MG63 (cell line): ENCODE measurements at regions not wholly inside any gene's neighbourhood (a gene's known extent, or its start where the extent isn't known, plus 50 kb on each side); places are given as distances from the start of the nearest gene placed in this dataset.

Source experiments
- DNase-seq: peaks from one replicate; pipeline ENCODE4 v3.0.0-alpha.2; 2020
- H3K27me3 ChIP-seq: fragments of 250-450 bp; sonication (Bioruptor Pico); 2 replicates; pipeline ENCODE4 v1.5.1; 2020; ENCODE audit warnings: mild to moderate bottlenecking, moderate library complexity
- H3K36me3 ChIP-seq: fragments of 250-450 bp; sonication (Bioruptor Pico); 2 replicates; pipeline ENCODE4 v1.5.1; 2020; ENCODE audit warnings: mild to moderate bottlenecking, moderate library complexity
- H3K4me3 ChIP-seq: fragments of 250-450 bp; sonication (Bioruptor Pico); 2 replicates; pipeline ENCODE4 v1.5.1; 2020; ENCODE audit warnings: mild to moderate bottlenecking, moderate library complexity
- H3K9me3 ChIP-seq: fragments of 250-450 bp; sonication (Bioruptor Pico); 2 replicates; pipeline ENCODE4 v1.5.1; 2020; ENCODE audit warnings: mild to moderate bottlenecking, moderate library complexity

GRCh38 chr6:145534989-145535388 lies 200.3 kb downstream of the EPM2A start:
- no peak for DNase-seq
- H3K27me3 ChIP-seq = no peaks in the 10 kb centered on the region
- no peaks in the 10 kb centered on the region for H3K36me3 ChIP-seq
- H3K9me3 ChIP-seq = no peaks in the 10 kb centered on the region
- no peak overlapping the region for H3K4me3 ChIP-seq

- Histone ChIP-seq H3K27me3 (no peaks in the 10 kb centered on the region), H3K36me3 (no peaks in the 10 kb centered on the region), H3K4me3 (no peak overlapping the region), H3K9me3 (no peaks in the 10 kb centered on the region)
- no peak for DNase-seq
Observed at GRCh38 chr6:145538989-145539388, 196.3 kb downstream of the EPM2A start.

DNA sequence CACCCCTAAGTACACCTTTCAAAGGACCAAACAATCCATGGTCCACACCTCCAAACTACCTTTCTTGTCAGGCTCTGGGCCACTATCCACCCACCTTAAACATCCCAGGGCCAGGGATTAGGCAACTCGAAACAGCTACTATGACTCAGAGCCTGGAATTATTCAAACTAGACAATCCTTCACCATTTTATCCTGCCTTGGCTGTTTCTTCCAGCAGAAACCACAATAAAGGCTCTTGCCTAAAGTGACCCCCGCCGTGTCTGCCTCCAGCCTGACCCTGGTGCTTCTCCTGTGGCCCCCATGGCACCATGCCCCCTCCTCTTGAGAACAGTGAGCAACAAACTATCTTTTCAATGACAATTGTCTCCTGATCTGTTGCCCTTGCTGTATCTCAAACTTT lies 195.5 kb downstream of the EPM2A start:
- Histone ChIP-seq H3K4me3 (no peak overlapping the region), H3K27me3 (no peaks in the 10 kb centered on the region), H3K36me3 (no peaks in the 10 kb centered on the region), H3K9me3 (no peaks in the 10 kb centered on the region)
- DNase-seq = peak; percentile 32

DNA sequence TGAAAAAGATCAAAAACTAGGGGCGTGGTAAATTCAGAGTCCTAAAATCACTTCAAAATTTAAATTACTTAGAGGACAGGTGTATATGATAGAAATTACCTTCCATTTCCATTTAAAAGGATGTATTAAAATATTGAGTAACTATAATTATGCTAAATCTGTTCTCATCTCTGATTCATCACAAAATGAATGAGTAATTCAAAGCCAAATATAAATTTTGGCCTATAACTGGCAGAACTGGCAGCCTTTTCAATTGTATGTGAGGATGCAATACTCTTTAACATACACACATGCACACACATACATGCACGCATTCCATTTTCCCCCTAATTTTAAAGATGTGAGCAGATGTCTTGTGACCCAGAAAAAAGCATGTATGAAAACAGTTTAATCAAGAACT lies 194.6 kb downstream of the EPM2A start:
- Histone ChIP-seq H3K9me3 (no peaks in the 10 kb centered on the region), H3K4me3 (no peak overlapping the region), H3K27me3 (no peaks in the 10 kb centered on the region), H3K36me3 (no peaks in the 10 kb centered on the region)
- DNase-seq = no peak

DNA sequence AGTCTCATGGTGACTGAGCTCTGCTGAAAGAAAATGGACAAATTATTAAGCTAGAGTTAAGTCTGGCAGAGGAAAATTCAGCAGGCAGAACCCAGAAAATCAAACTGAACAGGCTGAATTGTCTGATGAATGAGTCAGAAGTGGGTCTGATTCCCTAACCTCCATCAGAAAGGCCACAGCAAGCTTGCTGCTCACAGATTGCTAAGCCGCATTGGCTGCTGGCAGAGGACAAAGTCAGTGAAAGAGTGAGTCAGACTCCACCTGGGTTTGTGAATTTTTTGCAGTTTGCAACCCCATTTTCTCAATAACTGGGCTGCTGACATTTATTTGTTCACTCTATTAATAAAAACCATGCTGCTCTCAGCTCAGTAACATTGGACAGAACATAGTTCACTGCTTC lies 191.3 kb downstream of the EPM2A start:
- H3K4me3 ChIP-seq = no peak overlapping the region
- H3K36me3 ChIP-seq = no peaks in the 10 kb centered on the region
- DNase-seq = peak; percentile 80
- no peaks in the 10 kb centered on the region for H3K9me3 ChIP-seq
- no peaks in the 10 kb centered on the region for H3K27me3 ChIP-seq

DNA sequence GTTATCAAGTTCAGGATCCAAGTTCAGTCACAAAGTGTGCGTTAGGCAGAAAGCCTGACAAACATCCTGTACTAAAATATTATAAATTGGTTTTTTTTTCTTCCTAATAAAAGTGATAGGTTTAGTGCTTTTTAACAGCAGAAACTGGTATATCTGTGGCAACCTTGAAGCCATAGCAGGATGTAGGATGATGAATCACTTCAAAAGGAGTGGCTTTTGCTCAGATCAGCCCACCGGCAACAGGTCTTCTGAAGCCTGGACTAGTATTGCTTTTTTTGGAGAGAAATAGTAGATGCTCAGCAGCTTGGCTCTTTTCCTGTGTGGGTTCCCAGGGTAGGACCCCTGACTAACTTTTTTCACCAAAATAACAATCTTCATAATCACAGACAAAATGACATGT lies 190.8 kb downstream of the EPM2A start:
- no peak for DNase-seq
- H3K36me3 ChIP-seq = no peaks in the 10 kb centered on the region
- H3K4me3 ChIP-seq = no peak overlapping the region

DNA sequence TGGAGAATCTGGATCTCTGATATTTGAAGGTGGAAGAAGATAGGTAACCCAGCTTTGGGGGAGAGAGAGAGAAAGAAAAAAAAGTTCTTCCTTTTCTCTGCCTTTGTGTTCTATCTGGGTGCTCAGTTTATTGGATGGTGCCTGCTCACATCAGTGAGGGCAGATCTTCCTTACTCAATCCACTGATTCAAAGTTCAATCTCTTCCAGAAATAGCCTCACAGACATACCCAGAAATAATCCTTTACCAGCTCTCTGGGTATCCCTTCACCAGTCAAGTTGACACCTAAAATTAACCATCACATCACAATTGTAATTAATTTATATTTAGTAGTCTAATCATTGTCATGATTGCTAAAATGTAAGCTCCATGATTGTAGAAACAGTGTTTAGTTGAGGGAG lies 189.1 kb downstream of the EPM2A start:
- no peaks in the 10 kb centered on the region for H3K36me3 ChIP-seq
- no peak overlapping the region for H3K4me3 ChIP-seq
- no peaks in the 10 kb centered on the region for H3K9me3 ChIP-seq
- H3K27me3 ChIP-seq = no peaks in the 10 kb centered on the region
- no peak for DNase-seq

More for the DNA sequence above, 190.8 kb downstream of the EPM2A start:
- no peaks in the 10 kb centered on the region for H3K9me3 ChIP-seq
- H3K27me3 ChIP-seq = no peaks in the 10 kb centered on the region

GRCh38 chr6:145547594-145548335 lies 187.6 kb downstream of the EPM2A start:
- H3K9me3 ChIP-seq = no peaks in the 10 kb centered on the region
- H3K4me3 ChIP-seq = no peak overlapping the region
- H3K36me3 ChIP-seq = no peaks in the 10 kb centered on the region
- no peaks in the 10 kb centered on the region for H3K27me3 ChIP-seq
- DNase-seq = no peak

DNA sequence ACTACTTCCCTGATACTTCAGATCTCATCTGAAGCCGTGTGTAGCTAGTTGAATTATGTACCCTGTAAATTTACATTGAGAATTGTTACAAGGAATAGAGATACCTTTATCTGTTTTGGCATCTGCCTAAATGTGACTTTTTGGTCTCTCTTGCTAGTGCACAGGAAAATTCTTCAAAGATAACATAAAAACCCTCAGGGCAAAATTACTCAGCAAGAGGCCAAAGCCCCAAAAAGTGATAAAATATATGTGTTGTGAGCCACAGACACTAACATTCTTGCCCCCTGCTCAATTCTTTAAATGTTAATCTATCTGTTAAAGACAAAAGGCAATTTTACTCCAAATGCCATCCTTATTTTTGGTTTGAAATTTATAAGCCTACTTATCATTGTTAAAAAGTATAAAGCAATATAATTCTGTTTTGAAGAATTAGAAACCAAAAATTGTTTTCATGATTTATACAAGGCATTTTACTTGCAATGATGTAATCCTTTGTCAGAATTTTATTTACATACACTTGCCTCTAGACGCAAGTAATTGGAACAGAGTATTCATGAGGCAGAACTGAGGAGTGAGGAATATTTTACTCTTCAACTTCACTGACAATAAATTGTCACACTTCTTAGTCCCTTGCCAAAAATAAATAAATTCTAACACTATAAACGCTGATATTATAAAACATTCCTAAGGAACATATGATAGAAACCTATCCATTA lies 186.2 kb downstream of the EPM2A start:
- no peak for DNase-seq
- no peaks in the 10 kb centered on the region for H3K27me3 ChIP-seq
- H3K4me3 ChIP-seq = no peak overlapping the region
- no peaks in the 10 kb centered on the region for H3K9me3 ChIP-seq
- no peaks in the 10 kb centered on the region for H3K36me3 ChIP-seq

DNA sequence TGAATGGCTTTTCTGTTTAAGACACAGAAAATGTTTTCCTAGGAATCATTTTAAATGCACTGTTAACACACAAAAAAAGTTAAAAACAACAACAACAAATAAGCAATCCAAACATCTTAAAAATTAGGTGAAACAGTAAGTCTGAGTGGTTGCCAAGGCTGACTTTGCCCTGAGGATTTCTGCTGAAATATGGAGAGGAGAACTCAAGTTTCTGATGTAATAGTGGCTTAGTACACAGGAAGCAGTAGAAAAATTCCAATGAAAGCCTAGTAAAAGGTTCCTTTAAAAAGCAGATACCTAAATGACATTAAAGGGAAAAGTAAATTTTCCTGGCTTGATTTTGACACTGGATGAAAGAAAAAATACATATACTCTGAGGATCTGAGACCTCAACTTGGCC lies 184.2 kb downstream of the EPM2A start:
- no peaks in the 10 kb centered on the region for H3K27me3 ChIP-seq
- no peaks in the 10 kb centered on the region for H3K9me3 ChIP-seq
- H3K36me3 ChIP-seq = no peaks in the 10 kb centered on the region
- no peak overlapping the region for H3K4me3 ChIP-seq
- no peak for DNase-seq

- H3K4me3 ChIP-seq = no peak overlapping the region
- H3K36me3 ChIP-seq = no peaks in the 10 kb centered on the region
- DNase-seq = no peak
- H3K27me3 ChIP-seq = no peaks in the 10 kb centered on the region
- H3K9me3 ChIP-seq = no peaks in the 10 kb centered on the region
Observed at GRCh38 chr6:145555084-145555483, 180.2 kb downstream of the EPM2A start.

- Histone ChIP-seq H3K27me3 (no peaks in the 10 kb centered on the region), H3K4me3 (no peak overlapping the region), H3K36me3 (no peaks in the 10 kb centered on the region), H3K9me3 (no peaks in the 10 kb centered on the region)
- no peak for DNase-seq
Observed at GRCh38 chr6:145557474-145557873, 177.8 kb downstream of the EPM2A start.

DNA sequence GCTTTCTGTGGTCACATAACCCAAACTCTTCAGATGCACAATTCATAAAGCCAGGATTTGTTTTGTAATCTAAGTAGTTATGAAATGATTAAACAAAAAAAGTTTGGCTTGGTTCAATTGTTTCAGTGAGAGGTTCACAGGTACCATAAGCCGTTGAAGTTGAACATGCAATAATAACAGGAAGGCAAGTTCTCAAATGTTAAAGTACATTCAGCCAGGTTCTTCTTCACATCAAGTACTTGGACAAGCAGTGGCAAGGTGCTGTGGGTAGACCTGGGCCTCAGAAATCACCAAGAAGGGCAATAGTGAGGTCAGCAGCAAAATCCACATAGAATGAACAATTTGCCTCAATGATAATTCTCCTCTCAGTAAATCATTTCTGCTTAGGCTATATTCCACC lies 175.5 kb downstream of the EPM2A start:
- no peak for DNase-seq
- Histone ChIP-seq H3K4me3 (no peak overlapping the region), H3K27me3 (no peaks in the 10 kb centered on the region), H3K9me3 (no peaks in the 10 kb centered on the region), H3K36me3 (no peaks in the 10 kb centered on the region)

GRCh38 chr6:145561095-145562072 lies 173.9 kb downstream of the EPM2A start:
- no peaks in the 10 kb centered on the region for H3K27me3 ChIP-seq
- DNase-seq = no peak
- H3K36me3 ChIP-seq = no peaks in the 10 kb centered on the region
- no peak overlapping the region for H3K4me3 ChIP-seq
- no peaks in the 10 kb centered on the region for H3K9me3 ChIP-seq

DNA sequence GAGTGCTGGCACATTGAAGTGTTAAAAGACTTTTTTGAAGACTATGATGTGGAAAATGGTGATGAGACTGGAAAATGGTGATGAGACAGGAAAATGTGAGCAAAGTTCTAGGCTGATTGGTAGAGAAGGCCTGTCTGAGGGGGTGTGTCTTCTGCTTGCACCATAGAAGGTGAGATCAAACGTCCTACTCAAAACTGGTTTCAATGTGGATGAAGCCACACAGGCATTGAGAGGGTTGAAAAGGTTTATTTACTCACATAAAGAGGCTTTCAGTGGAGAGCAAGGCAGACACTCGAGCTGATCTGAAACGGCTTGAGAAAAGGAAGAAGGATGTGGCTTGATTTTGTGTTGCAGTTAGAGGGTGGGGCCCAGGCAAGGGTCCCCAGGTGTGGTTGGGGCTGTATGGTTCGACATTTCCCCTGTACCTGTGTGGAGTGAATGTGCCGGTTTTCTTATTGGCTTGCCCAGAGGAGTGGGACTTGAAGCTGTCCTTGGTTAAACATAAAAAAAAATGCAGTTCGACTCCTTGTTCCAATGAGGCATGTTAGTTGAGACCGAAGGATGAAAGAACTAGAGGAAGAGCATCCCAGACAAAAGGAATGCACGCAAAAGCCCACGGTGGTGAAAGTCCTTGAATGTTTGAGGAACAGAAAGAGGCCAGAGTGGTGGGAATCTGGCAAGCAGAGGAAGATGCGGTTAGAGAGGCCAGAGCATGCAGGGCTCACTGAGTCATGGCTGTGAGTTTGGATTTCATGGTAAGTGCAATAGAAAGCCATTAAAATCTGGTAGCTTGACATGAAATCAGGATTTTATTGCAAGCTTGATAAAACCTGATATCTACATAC lies 172.3 kb downstream of the EPM2A start:
- no peak overlapping the region for H3K4me3 ChIP-seq
- no peak for DNase-seq
- no peaks in the 10 kb centered on the region for H3K36me3 ChIP-seq
- H3K27me3 ChIP-seq = no peaks in the 10 kb centered on the region
- no peaks in the 10 kb centered on the region for H3K9me3 ChIP-seq

DNA sequence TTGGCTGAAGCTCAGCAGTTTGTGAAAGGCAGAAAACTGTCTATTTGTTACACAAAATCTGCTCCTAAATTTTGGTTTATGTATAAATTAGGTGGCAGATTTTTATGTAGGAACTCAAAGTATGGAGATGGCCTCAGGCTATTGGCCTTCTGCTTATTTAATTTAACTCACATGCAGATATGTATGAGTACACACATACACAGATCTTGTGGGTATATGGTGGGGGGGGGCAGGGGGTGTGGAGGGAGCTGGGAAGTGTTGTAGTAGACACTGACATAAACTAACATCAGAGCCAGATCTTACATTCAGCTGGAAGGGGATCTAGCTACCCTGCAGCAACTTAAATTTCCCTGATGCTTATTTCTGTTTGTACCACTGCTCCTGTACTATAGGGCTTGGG lies 170.8 kb downstream of the EPM2A start:
- Histone ChIP-seq H3K27me3 (no peaks in the 10 kb centered on the region), H3K9me3 (no peaks in the 10 kb centered on the region), H3K36me3 (no peaks in the 10 kb centered on the region), H3K4me3 (no peak overlapping the region)
- DNase-seq = no peak
